ENCODE measurements at regions not wholly inside any gene's neighbourhood (a gene's known extent, or its start where the extent isn't known, plus 50 kb on each side); places are given as distances from the start of the nearest gene placed in this dataset.
"Not testable (repeated sequence)": the region's sequence is repeated elsewhere in the genome, so short reads cannot be mapped to it uniquely, and the experiment has no call there.

GRCh38 chr20:48530957-48531356 is 296.8 kb downstream of the PREX1 start:
- no peak for DNase-seq (ENCODE audit: low spot score)

- DNase-seq (ENCODE audit: low spot score), result no peak
These were observed 299.5 kb downstream of the PREX1 start for GRCh38 chr20:48528346-48528745.

GRCh38 chr20:48527771-48528170 is 300.0 kb downstream of the PREX1 start:
- no peak for DNase-seq (ENCODE audit: low spot score)

DNA sequence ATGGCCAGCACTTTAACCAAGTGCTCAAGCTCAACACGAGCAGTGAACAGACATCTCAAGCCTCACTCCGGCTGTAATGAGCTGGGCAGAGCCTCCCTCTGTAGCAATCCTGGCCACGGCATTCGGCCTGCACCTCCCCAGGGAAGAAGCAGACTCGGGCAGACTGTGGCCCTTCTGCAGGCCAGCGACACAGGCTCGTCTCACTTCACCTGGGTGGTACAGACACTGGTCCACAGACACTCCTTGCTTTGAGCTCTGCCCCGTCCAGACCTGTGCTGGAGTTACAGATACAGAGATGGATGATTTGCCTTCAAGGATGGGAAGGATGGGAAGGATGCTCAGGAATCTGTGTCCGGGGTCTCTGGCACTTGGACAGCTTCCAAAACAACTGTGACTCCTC is 300.9 kb downstream of the PREX1 start:
- no peak for DNase-seq (ENCODE audit: low spot score)

GRCh38 chr20:48525400-48525799 is 302.4 kb downstream of the PREX1 start:
- DNase-seq (ENCODE audit: low spot score), result no peak

- no peak for DNase-seq (ENCODE audit: low spot score)
These were observed 303.2 kb downstream of the PREX1 start for GRCh38 chr20:48524582-48524981.

DNA sequence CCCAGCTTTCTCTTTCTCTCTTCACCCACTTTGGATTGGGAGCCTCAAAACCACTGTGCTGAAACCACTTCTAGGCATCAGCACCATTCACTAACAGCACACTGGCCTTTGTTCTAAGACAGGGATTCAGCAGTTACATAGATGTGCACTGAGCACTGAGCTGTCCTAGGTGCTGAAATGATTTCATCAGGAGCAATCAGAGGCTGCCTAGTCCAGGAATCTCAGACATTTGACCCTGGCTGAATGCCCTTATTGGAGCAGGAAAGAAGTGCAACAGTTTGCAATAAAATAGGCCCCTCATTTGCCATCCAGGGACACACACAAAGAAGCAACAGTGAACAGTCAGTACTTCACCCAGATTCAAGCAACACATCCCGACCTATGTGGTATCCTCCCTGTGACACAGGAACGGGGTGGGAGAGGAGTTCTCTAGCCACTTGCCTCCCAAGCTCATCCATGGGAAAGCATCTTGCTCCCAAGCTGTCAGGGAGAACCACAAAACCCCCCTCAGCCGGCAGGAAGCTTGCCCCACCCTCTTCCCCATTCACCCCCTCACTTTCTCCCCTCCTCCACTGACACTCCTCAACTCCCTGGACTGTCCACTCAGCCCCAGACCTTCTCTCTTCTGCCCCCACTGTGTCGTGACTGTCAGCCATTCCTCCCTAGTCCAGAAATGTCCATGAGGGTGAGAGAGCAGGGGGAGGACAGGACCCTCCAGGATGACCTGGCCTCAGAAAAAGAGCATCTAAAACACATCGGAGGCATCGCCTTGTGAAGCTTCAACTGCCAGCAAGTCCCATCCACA is 304.4 kb downstream of the PREX1 start:
- peak; percentile 74 for DNase-seq (ENCODE audit: low spot score)

GRCh38 chr20:48521121-48521520 is 306.7 kb downstream of the PREX1 start:
- DNase-seq (ENCODE audit: low spot score), result no peak

GRCh38 chr20:48516196-48516595 is 311.6 kb downstream of the PREX1 start:
- not testable (repeated sequence) for DNase-seq (ENCODE audit: low spot score)

GRCh38 chr20:48514577-48514976 is 313.2 kb downstream of the PREX1 start:
- not testable (repeated sequence) for DNase-seq (ENCODE audit: low spot score)

DNA sequence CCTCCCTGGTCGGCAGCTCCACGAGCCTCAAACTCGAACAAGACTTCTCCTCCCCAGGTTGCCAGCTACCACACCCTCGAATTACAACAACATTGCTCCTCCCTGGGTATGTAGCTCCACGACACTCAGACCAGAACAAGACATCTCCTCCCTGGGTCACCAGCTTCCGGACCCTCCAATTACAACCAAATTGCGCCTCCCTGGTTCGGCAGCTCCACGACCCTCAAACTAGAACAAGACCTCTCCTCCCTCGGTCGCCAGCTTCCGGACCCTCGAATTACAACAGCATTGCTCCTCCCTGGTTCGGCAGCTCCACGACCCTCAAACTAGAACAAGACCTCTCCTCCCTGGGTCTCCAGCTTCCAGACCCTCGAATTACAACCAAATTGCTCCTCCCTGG is 315.3 kb downstream of the PREX1 start:
- not testable (repeated sequence) for DNase-seq (ENCODE audit: low spot score)

- not testable (repeated sequence) for DNase-seq (ENCODE audit: low spot score)
These were observed 322.7 kb downstream of the PREX1 start for GRCh38 chr20:48505066-48505465.

- DNase-seq (ENCODE audit: low spot score), result no peak
These were observed 324.5 kb downstream of the PREX1 start for GRCh38 chr20:48503166-48503815.

GRCh38 chr20:48502758-48503157 is 325.0 kb downstream of the PREX1 start:
- DNase-seq (ENCODE audit: low spot score), result no peak

DNA sequence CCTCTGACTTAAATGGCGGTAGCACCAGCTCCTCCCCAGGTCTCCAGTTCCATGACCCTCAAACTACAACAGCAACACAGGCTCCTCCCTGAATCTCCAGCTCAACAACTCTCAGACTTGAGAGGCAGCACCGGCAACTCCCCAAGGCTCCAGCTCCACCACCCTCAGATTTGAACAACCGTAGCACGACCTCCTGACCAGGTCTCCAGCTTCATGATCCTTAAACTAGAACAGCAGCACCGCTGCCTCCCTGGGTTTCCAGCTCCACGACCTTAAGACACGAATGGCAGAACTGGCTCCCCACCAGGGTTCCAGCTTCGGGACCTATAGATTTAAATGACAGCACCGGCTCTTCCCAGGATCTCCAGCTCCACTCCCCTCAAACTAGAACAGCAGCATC is 325.8 kb downstream of the PREX1 start:
- no peak for DNase-seq (ENCODE audit: low spot score)

DNA sequence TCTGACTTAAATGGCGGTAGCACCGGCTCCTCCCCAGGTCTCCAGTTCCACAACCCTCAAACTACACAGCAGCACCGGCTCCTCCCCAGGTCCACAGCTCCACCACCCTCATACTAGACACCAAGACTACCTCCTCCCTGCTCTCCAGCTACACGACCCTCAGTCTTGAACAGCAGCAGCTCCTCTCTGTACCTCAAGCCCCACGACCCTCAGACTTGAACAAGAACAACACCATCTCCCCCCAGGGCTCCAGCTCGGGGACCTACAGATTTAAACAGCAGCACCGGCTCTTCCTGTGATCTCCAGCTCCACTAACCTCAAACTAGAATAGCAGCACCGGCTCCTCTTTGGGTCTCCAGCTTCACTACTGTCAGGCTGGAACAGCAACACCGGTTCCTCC is 326.9 kb downstream of the PREX1 start:
- DNase-seq (ENCODE audit: low spot score), result not testable (repeated sequence)

GRCh38 chr20:48498939-48499338 is 328.9 kb downstream of the PREX1 start:
- DNase-seq (ENCODE audit: low spot score), result not testable (repeated sequence)

DNA sequence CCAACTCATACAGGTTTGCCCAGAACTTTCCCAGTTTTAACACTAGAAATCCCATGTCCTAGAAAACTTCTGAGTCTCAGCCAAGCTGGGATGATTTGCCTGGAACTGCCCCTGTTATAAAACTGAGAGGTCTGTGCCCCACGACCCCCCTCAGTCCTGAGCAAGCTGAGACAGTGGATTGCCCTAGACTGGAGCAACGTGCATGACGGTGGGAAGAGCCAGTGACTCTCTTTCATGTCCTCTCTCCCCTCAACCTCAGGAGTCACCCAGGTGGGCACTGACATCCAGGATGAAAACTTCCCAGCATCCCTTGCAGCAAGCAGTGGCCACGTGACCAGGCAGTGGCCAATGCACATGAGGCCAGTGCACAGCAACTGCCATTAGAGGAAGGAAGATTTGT is 329.7 kb downstream of the PREX1 start:
- DNase-seq (ENCODE audit: low spot score), result not testable (repeated sequence)

DNA sequence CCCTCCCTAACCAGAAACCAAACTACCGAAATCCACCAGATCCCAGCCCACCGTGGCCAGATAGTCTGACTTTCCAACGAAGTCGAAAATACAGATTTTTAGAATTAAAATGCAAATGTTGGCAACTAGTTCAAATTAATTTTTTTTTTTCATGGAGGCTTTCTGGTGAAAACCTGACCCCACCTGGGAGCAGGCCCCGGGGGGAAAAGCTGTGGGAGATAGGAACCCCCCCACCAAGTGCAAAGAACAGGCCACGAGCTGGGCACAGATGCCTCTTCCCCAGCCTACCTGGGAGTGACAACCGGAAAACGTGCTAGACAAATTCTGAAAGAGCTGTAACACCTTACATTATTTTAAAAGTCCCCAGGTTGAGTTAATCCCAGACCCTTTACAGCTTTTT is 333.8 kb downstream of the PREX1 start:
- no peak for DNase-seq (ENCODE audit: low spot score)

- DNase-seq (ENCODE audit: low spot score), result not testable (repeated sequence)
These were observed 334.5 kb downstream of the PREX1 start for GRCh38 chr20:48493331-48493730.

DNA sequence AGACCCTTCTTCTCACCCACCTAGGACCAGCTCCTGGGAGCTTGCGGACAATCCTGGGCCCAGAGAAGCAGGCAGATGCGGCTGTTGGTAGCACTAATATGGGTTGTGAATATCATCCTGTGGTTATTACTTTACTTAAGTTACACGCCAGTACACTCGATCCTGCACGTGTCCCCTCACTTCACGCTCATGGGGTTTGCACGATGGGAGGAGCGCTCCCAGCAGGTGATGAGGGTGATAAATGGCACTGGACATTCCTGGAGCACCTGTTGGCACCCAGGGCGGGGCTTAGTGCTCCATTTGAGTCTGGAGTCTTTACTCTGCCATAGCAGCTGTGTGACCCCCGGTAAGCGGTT is 335.1 kb downstream of the PREX1 start:
- no peak for DNase-seq (ENCODE audit: low spot score)

- DNase-seq (ENCODE audit: low spot score), result no peak
These were observed 335.6 kb downstream of the PREX1 start for GRCh38 chr20:48492015-48492714.

All from mucosa of gallbladder (tissue), 1 donor.